ENCODE measurements at regions not wholly inside any gene's neighbourhood (a gene's known extent, or its start where the extent isn't known, plus 50 kb on each side); places are given as distances from the start of the nearest gene placed in this dataset.

DNA sequence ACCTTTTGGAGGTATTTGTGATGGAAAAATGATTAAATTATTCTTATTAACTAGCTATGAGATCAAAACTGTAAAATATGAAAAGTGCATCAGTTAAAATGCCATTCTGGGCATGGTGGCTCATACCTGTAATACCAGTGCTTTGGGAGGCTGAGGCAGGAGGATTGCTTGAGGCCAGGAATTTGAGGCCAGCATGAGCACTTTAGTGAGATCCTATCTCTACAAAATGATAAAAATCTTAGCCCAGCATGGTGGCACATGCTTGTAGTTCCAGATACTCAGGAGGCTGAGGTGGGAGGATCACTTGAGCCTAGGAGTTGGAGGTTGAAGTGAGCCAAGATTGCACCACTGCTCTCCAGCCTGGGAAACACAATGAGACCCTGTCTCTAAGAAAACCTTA lies 252.5 kb upstream of the SEMA6A start:
- DNase-seq (ENCODE audit: low spot score), result no peak
- Histone ChIP-seq H3K4me3 (no peak overlapping the region), H3K36me3 (no peaks in the 10 kb centered on the region), H3K27ac (no peak overlapping the region), H3K9me3 (no peaks in the 10 kb centered on the region), H3K4me1 (replicated peaks) (no peaks in the 10 kb centered on the region), H3K27me3 (replicated peaks; ENCODE audit: insufficient read depth) (no peaks in the 10 kb centered on the region)
- TF ChIP-seq POLR2A (IDR thresholded peaks at IDR 0.05) (no peak), POLR2AphosphoS5 (IDR thresholded peaks at IDR 0.05) (no peak), CTCF (IDR thresholded peaks at IDR 0.05) (no peak)
- intact Hi-C loops (cut with DNase I), result no loop called here

DNA sequence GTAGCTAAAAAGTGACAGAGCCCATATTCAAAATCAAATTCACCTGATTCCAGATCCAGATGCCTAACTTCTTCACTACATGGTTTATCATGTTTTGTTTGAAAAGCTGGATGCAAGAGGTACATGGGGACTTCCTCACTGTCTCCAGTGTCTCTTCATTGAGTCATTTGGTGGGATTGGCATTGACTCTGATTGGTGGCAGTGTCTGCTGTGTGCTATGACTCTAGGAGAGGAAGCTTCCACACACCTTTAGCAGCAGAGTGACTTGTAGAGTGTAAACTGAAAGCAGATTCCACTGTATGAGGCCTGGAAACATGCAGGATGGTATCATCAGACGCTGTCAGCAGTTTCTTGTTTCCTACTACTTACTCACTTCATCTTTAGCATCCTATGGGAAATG lies 250.9 kb upstream of the SEMA6A start:
- intact Hi-C loops (cut with DNase I), result no loop called here
- H3K27me3 ChIP-seq (replicated peaks; ENCODE audit: insufficient read depth), result no peaks in the 10 kb centered on the region
- H3K36me3 ChIP-seq, result no peaks in the 10 kb centered on the region
- TF ChIP-seq POLR2AphosphoS5 (IDR thresholded peaks at IDR 0.05), result no peak
- 91% methylated on average over 1 of the region's 1 CpG for WGBS
- no peaks in the 10 kb centered on the region for H3K9me3 ChIP-seq
- H3K4me1 ChIP-seq (replicated peaks), result no peaks in the 10 kb centered on the region
- H3K27ac ChIP-seq, result no peak overlapping the region
- no peak for DNase-seq (ENCODE audit: low spot score)
- no peak overlapping the region for H3K4me3 ChIP-seq

DNA sequence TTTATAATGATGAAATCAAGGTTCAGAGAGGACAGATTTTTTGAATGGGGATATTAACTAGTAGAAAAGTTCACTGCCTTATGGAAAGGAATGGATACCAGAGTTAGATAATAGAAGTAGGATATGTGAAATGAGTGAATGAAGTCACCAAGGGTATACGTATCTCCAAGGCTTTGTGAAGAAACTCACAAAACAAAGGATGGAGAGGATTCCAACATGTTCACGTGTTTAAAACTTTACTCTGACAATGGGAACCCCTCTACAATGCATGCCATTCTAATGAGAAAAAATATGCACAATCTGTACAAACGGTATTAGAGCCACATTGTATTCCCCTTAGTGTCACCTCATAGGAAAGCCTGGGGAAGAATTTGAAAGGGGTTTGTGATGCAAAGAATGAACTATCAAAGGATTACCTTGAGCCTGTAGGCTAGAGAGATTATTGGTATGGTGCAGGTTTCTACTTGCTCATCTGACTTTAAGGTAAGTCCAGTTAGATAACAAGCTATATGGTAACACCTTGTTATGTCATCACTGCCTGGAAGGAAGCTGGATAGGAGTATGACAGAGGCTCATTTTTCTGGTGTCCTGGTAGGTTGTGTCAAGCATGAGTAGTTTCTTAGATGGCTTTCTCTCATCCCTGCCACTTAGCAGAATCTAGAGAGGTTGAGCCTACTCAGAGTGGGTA lies 250.3 kb upstream of the SEMA6A start:
- no peaks in the 10 kb centered on the region for H3K4me1 ChIP-seq (replicated peaks)
- DNase-seq (ENCODE audit: low spot score), result no peak
- H3K27ac ChIP-seq, result no peak overlapping the region
- no peaks in the 10 kb centered on the region for H3K36me3 ChIP-seq
- 86% methylated on average over 3 of the region's 3 CpGs for WGBS
- intact Hi-C loops (cut with DNase I), result no loop called here
- no peaks in the 10 kb centered on the region for H3K27me3 ChIP-seq (replicated peaks; ENCODE audit: insufficient read depth)
- no peaks in the 10 kb centered on the region for H3K9me3 ChIP-seq
- no peak for TF ChIP-seq POLR2AphosphoS5 (IDR thresholded peaks at IDR 0.05)
- no peak overlapping the region for H3K4me3 ChIP-seq

GRCh38 chr5:116814626-116815385 lies 240.2 kb upstream of the SEMA6A start:
- TF ChIP-seq POLR2A (IDR thresholded peaks at IDR 0.05) (no peak), POLR2AphosphoS5 (IDR thresholded peaks at IDR 0.05) (no peak), CTCF (IDR thresholded peaks at IDR 0.05) (no peak)
- H3K4me1 ChIP-seq (replicated peaks), result no peaks in the 10 kb centered on the region
- WGBS, result 68% methylated on average over 10 of the region's 10 CpGs
- no peak for DNase-seq (ENCODE audit: low spot score)
- intact Hi-C loops (cut with DNase I), result no loop called here
- no peaks in the 10 kb centered on the region for H3K27me3 ChIP-seq (replicated peaks; ENCODE audit: insufficient read depth)
- no peaks in the 10 kb centered on the region for H3K9me3 ChIP-seq
- H3K4me3 ChIP-seq, result no peak overlapping the region
- no peaks in the 10 kb centered on the region for H3K36me3 ChIP-seq
- no peak overlapping the region for H3K27ac ChIP-seq

- Histone ChIP-seq H3K9me3 (no peaks in the 10 kb centered on the region), H3K27ac (no peak overlapping the region), H3K36me3 (no peaks in the 10 kb centered on the region), H3K4me1 (replicated peaks) (no peaks in the 10 kb centered on the region), H3K4me3 (no peak overlapping the region), H3K27me3 (replicated peaks; ENCODE audit: insufficient read depth) (no peaks in the 10 kb centered on the region)
- no peak for TF ChIP-seq CTCF (IDR thresholded peaks at IDR 0.05)
- TF ChIP-seq POLR2A (IDR thresholded peaks at IDR 0.05), result no peak
- no peak for TF ChIP-seq POLR2AphosphoS5 (IDR thresholded peaks at IDR 0.05)
- no peak for DNase-seq (ENCODE audit: low spot score)
- intact Hi-C loops (cut with DNase I), result no loop called here
- 66% methylated on average over 2 of the region's 2 CpGs for WGBS
These were observed 239.3 kb upstream of the SEMA6A start for GRCh38 chr5:116813906-116814305.

GRCh38 chr5:116813356-116813755 lies 238.7 kb upstream of the SEMA6A start:
- H3K4me1 ChIP-seq (replicated peaks), result no peaks in the 10 kb centered on the region
- 92% methylated on average over 2 of the region's 2 CpGs for WGBS
- H3K36me3 ChIP-seq, result no peaks in the 10 kb centered on the region
- H3K27me3 ChIP-seq (replicated peaks; ENCODE audit: insufficient read depth), result no peaks in the 10 kb centered on the region
- TF ChIP-seq POLR2A (IDR thresholded peaks at IDR 0.05) (no peak), CTCF (IDR thresholded peaks at IDR 0.05) (no peak), POLR2AphosphoS5 (IDR thresholded peaks at IDR 0.05) (no peak)
- H3K9me3 ChIP-seq, result no peaks in the 10 kb centered on the region
- intact Hi-C loops (cut with DNase I), result no loop called here
- H3K27ac ChIP-seq, result no peak overlapping the region
- H3K4me3 ChIP-seq, result no peak overlapping the region
- no peak for DNase-seq (ENCODE audit: low spot score)
